ENCODE measurements at regions not wholly inside any gene's neighbourhood (a gene's known extent, or its start where the extent isn't known, plus 50 kb on each side); places are given as distances from the start of the nearest gene placed in this dataset.
"Not testable (repeated sequence)": the region's sequence is repeated elsewhere in the genome, so short reads cannot be mapped to it uniquely, and the experiment has no call there.

- DNase-seq (ENCODE audit: low read depth) = no peak
- no peak overlapping the region for H3K4me3 ChIP-seq (ENCODE audit: low read depth, low read length)
- no peak for TF ChIP-seq CTCF (IDR thresholded peaks at IDR 0.05; ENCODE audit: low read depth, low read length, missing control alignments)
These were observed 305.0 kb downstream of the GATA3 start for GRCh38 chr10:8359467-8359866.

GRCh38 chr10:8360365-8360764, 305.9 kb downstream of the GATA3 start:
- no peak for DNase-seq (ENCODE audit: low read depth)
- no peak for TF ChIP-seq CTCF (IDR thresholded peaks at IDR 0.05; ENCODE audit: low read depth, low read length, missing control alignments)
- no peak overlapping the region for H3K4me3 ChIP-seq (ENCODE audit: low read depth, low read length)

GRCh38 chr10:8360814-8361509, 306.5 kb downstream of the GATA3 start:
- TF ChIP-seq CTCF (IDR thresholded peaks at IDR 0.05; ENCODE audit: low read depth, low read length, missing control alignments) = no peak
- DNase-seq (ENCODE audit: low read depth) = no peak
- H3K4me3 ChIP-seq (ENCODE audit: low read depth, low read length) = no peak overlapping the region

- no peak for DNase-seq (ENCODE audit: low read depth)
- no peak for TF ChIP-seq CTCF (IDR thresholded peaks at IDR 0.05; ENCODE audit: low read depth, low read length, missing control alignments)
- no peak overlapping the region for H3K4me3 ChIP-seq (ENCODE audit: low read depth, low read length)
These were observed 307.0 kb downstream of the GATA3 start for GRCh38 chr10:8361510-8361844.

GRCh38 chr10:8365935-8366911, 311.7 kb downstream of the GATA3 start:
- H3K4me3 ChIP-seq (ENCODE audit: low read depth, low read length) = no peak overlapping the region
- DNase-seq (ENCODE audit: low read depth) = no peak
- no peak for TF ChIP-seq CTCF (IDR thresholded peaks at IDR 0.05; ENCODE audit: low read depth, low read length, missing control alignments)

- DNase-seq (ENCODE audit: low read depth); H3K4me3 ChIP-seq (ENCODE audit: low read depth, low read length): not testable (repeated sequence)
These were observed 313.4 kb downstream of the GATA3 start for GRCh38 chr10:8367672-8368411.

- TF ChIP-seq CTCF (IDR thresholded peaks at IDR 0.05; ENCODE audit: low read depth, low read length, missing control alignments) = no peak
- H3K4me3 ChIP-seq (ENCODE audit: low read depth, low read length) = no peak overlapping the region
- DNase-seq (ENCODE audit: low read depth) = peak; percentile 10
These were observed 315.2 kb downstream of the GATA3 start for GRCh38 chr10:8369666-8370065.
